Trophoblast cell (in vitro differentiated cells and primary cell): ENCODE measurements at regions not wholly inside any gene's neighbourhood (a gene's known extent, or its start where the extent isn't known, plus 50 kb on each side); places are given as distances from the start of the nearest gene placed in this dataset.

ENCODE experiments used
- DNase-seq, 2 donors: peaks; one replicate each; pipeline ENCODE4 v3.0.0-alpha.2; 2016
- H2AFZ ChIP-seq: 2 replicates; pipeline ENCODE4 v1.6.1; 2013; ENCODE audit warnings: low read length, moderate library complexity, mild to moderate bottlenecking; ENCODE audit not compliant: insufficient read depth, poor library complexity
- H2AK5ac ChIP-seq: 2 replicates; pipeline ENCODE4 v1.6.1; 2013; ENCODE audit warnings: mild to moderate bottlenecking, low read length
- H2BK120ac ChIP-seq: 2 replicates; pipeline ENCODE4 v1.6.1; 2013; ENCODE audit warnings: low read length, mild to moderate bottlenecking, moderate library complexity; ENCODE audit not compliant: insufficient read depth, poor library complexity
- H2BK12ac ChIP-seq: 2 replicates; pipeline ENCODE4 v1.6.1; 2013; ENCODE audit warnings: mild to moderate bottlenecking, low read length, moderate library complexity
- H2BK5ac ChIP-seq: 2 replicates; pipeline ENCODE4 v1.6.1; 2013; ENCODE audit warnings: low read length, low read depth, moderate library complexity, mild to moderate bottlenecking; ENCODE audit not compliant: poor library complexity
- H3K14ac ChIP-seq: 2 replicates; pipeline ENCODE4 v1.6.1; 2013; ENCODE audit warnings: mild to moderate bottlenecking, low read length
- H3K18ac ChIP-seq: 2 replicates; pipeline ENCODE4 v1.6.1; 2013; ENCODE audit warnings: mild to moderate bottlenecking, low read length
- H3K23ac ChIP-seq: 2 replicates; pipeline ENCODE4 v1.6.1; 2013; ENCODE audit warnings: low read length
- H3K27ac ChIP-seq: 2 replicates; pipeline ENCODE4 v1.5.1; 2013; ENCODE audit warnings: low read depth, mild to moderate bottlenecking, inconsistent platforms, low read length, moderate library complexity
- H3K27me3 ChIP-seq: 2 replicates; pipeline ENCODE4 v1.6.1; 2013; ENCODE audit warnings: inconsistent platforms, mild to moderate bottlenecking, low read length, moderate library complexity; ENCODE audit not compliant: insufficient read depth
- H3K36me3 ChIP-seq, 2 experiments: 1 replicate in 1 of 2; 2 replicates in 1 of 2; pipeline ENCODE4 v1.6.1; 2013; ENCODE audit warnings: low read length in 2 of 2, mild to moderate bottlenecking in 2 of 2, moderate library complexity in 1 of 2; ENCODE audit not compliant: insufficient read depth in 2 of 2, control insufficient read depth in 1 of 2
- H3K4ac ChIP-seq: 2 replicates; pipeline ENCODE4 v1.6.1; 2013; ENCODE audit warnings: low read depth, mild to moderate bottlenecking, low read length, moderate library complexity
- H3K4me1 ChIP-seq, 2 experiments: 1 replicate in 1 of 2; 2 replicates in 1 of 2; pipeline ENCODE4 v1.6.1; 2013; ENCODE audit warnings: low read length in 2 of 2, mild to moderate bottlenecking in 2 of 2, moderate library complexity in 1 of 2; ENCODE audit not compliant: insufficient read depth in 2 of 2, control insufficient read depth in 1 of 2
- H3K4me2 ChIP-seq: 2 replicates; pipeline ENCODE4 v1.6.1; 2013; ENCODE audit warnings: inconsistent platforms, mild to moderate bottlenecking, low read length, moderate library complexity
- H3K4me3 ChIP-seq: 2 replicates; pipeline ENCODE4 v1.5.1; 2013; ENCODE audit warnings: mild to moderate bottlenecking, low read depth, low read length, inconsistent platforms
- H3K79me1 ChIP-seq: one replicate; pipeline ENCODE4 v1.6.1; 2013; ENCODE audit warnings: low read length
- H3K79me2 ChIP-seq: 2 replicates; pipeline ENCODE4 v1.6.1; 2013; ENCODE audit warnings: low read length, mild to moderate bottlenecking; ENCODE audit not compliant: control insufficient read depth, insufficient read depth, poor library complexity
- H3K9ac ChIP-seq: 2 replicates; pipeline ENCODE4 v1.6.1; 2013; ENCODE audit warnings: mild to moderate bottlenecking, low read length
- H3K9me3 ChIP-seq: 2 replicates; pipeline ENCODE4 v1.6.1; 2013; ENCODE audit warnings: low read depth, mild to moderate bottlenecking, control low read depth, inconsistent platforms, low read length; ENCODE audit not compliant: insufficient read depth
- H4K12ac ChIP-seq: 2 replicates; pipeline ENCODE4 v1.6.1; 2013; ENCODE audit warnings: low read depth, mild to moderate bottlenecking, low read length, moderate library complexity
- H4K8ac ChIP-seq: 2 replicates; pipeline ENCODE4 v1.6.1; 2013; ENCODE audit warnings: low read depth, mild to moderate bottlenecking, low read length, moderate library complexity
- H4K91ac ChIP-seq: one replicate; pipeline ENCODE4 v1.6.1; 2013; ENCODE audit warnings: low read depth, mild to moderate bottlenecking, low read length, moderate library complexity
- WGBS: extraction: QIAGEN DNeasy Blood & Tissue Kit; methylation state at CpG from one replicate; pipeline ENCODE4 v1.1.7; 2013; ENCODE audit warnings: missing lambda C conversion rate; ENCODE audit not compliant: insufficient read length, insufficient coverage; ENCODE audit errors: extremely low coverage; 5-methylcytosine and 5-hydroxymethylcytosine counted together

- H3K9ac ChIP-seq = no peak overlapping the region
- no peak overlapping the region for H3K4ac ChIP-seq
- no CpG with 5 or more reads among the region's 10 CpGs for WGBS
- H3K79me1 ChIP-seq = no peaks in the 10 kb centered on the region
- H3K27ac ChIP-seq = no peak overlapping the region
- no peak overlapping the region for H2AK5ac ChIP-seq
- no peak overlapping the region for H3K14ac ChIP-seq
- peaks cover 0 to 3% of the 10 kb centered on the region in 2 experiments for H3K4me1 ChIP-seq
- no peaks in the 10 kb centered on the region for H3K79me2 ChIP-seq
- H4K8ac ChIP-seq = no peak overlapping the region
- no peaks in the 10 kb centered on the region for H3K36me3 ChIP-seq
- no peak overlapping the region for H3K4me3 ChIP-seq
- H3K9me3 ChIP-seq = no peaks in the 10 kb centered on the region
- DNase-seq = no peak
- no peaks in the 10 kb centered on the region for H3K27me3 ChIP-seq
- no peak overlapping the region for H4K91ac ChIP-seq
- no peak overlapping the region for H3K4me2 ChIP-seq
- no peak overlapping the region for H2BK12ac ChIP-seq
- H2AFZ ChIP-seq = no peak overlapping the region
- H2BK5ac ChIP-seq = no peak overlapping the region
- no peak overlapping the region for H4K12ac ChIP-seq
- no peak overlapping the region for H3K23ac ChIP-seq
- no peak overlapping the region for H3K18ac ChIP-seq
- H2BK120ac ChIP-seq = no peak overlapping the region
Observed at GRCh38 chr4:189032606-189033338, 893.5 kb downstream of the TRIML1 start.

GRCh38 chr4:189033801-189034347 lies 894.6 kb downstream of the TRIML1 start:
- no peaks in the 10 kb centered on the region for H3K79me2 ChIP-seq
- no peaks in the 10 kb centered on the region for H3K27me3 ChIP-seq
- peaks cover 0 to 3% of the 10 kb centered on the region in 2 experiments for H3K4me1 ChIP-seq
- no peak overlapping the region for H2BK12ac ChIP-seq
- H3K4me2 ChIP-seq = no peak overlapping the region
- no peak overlapping the region for H3K23ac ChIP-seq
- no peak overlapping the region for H3K9ac ChIP-seq
- H2BK5ac ChIP-seq = no peak overlapping the region
- H3K4ac ChIP-seq = no peak overlapping the region
- no peak overlapping the region for H3K14ac ChIP-seq
- no peak overlapping the region for H4K91ac ChIP-seq
- H3K4me3 ChIP-seq = no peak overlapping the region
- no peaks in the 10 kb centered on the region for H3K79me1 ChIP-seq
- H3K27ac ChIP-seq = no peak overlapping the region
- no peak overlapping the region for H2BK120ac ChIP-seq
- WGBS = no CpG with 5 or more reads among the region's 13 CpGs
- no peaks in the 10 kb centered on the region for H3K9me3 ChIP-seq
- no peaks in the 10 kb centered on the region for H3K36me3 ChIP-seq
- H4K12ac ChIP-seq = no peak overlapping the region
- no peak overlapping the region for H2AFZ ChIP-seq
- H2AK5ac ChIP-seq = no peak overlapping the region
- H4K8ac ChIP-seq = no peak overlapping the region
- no peak overlapping the region for H3K18ac ChIP-seq
- no peak for DNase-seq

- Histone ChIP-seq H3K4ac (no peak overlapping the region), H4K12ac (no peak overlapping the region), H3K4me1 (peaks cover 0 to 3% of the 10 kb centered on the region in 2 experiments), H3K14ac (no peak overlapping the region), H3K27me3 (no peaks in the 10 kb centered on the region), H3K27ac (no peak overlapping the region), H2AFZ (no peak overlapping the region), H3K9me3 (no peaks in the 10 kb centered on the region), H2AK5ac (no peak overlapping the region), H3K9ac (no peak overlapping the region), H2BK5ac (no peak overlapping the region), H3K79me2 (no peaks in the 10 kb centered on the region), H4K8ac (no peak overlapping the region), H2BK12ac (no peak overlapping the region), H4K91ac (no peak overlapping the region), H3K4me2 (no peak overlapping the region), H3K4me3 (no peak overlapping the region), H3K23ac (no peak overlapping the region), H2BK120ac (no peak overlapping the region), H3K79me1 (no peaks in the 10 kb centered on the region), H3K36me3 (no peaks in the 10 kb centered on the region), H3K18ac (no peak overlapping the region)
- no peak for DNase-seq
- WGBS = no CpG with 5 or more reads among the region's 14 CpGs
Observed at GRCh38 chr4:189035091-189035490, 895.9 kb downstream of the TRIML1 start.

GRCh38 chr4:189035654-189036053 lies 896.4 kb downstream of the TRIML1 start:
- no peak overlapping the region for H4K12ac ChIP-seq
- peaks cover 0 to 3% of the 10 kb centered on the region in 2 experiments for H3K4me1 ChIP-seq
- no peak overlapping the region for H2BK12ac ChIP-seq
- no peaks in the 10 kb centered on the region for H3K79me2 ChIP-seq
- no peak overlapping the region for H3K27ac ChIP-seq
- H2AFZ ChIP-seq = no peak overlapping the region
- H2BK5ac ChIP-seq = no peak overlapping the region
- no peak overlapping the region for H2AK5ac ChIP-seq
- H3K23ac ChIP-seq = no peak overlapping the region
- DNase-seq = peak in 1 of 2 donors; percentile 36
- H3K9me3 ChIP-seq = no peaks in the 10 kb centered on the region
- no CpG with 5 or more reads among the region's 19 CpGs for WGBS
- H3K18ac ChIP-seq = no peak overlapping the region
- no peak overlapping the region for H3K14ac ChIP-seq
- H3K9ac ChIP-seq = no peak overlapping the region
- no peak overlapping the region for H4K91ac ChIP-seq
- H3K4me3 ChIP-seq = no peak overlapping the region
- H2BK120ac ChIP-seq = no peak overlapping the region
- no peaks in the 10 kb centered on the region for H3K36me3 ChIP-seq
- no peak overlapping the region for H4K8ac ChIP-seq
- no peaks in the 10 kb centered on the region for H3K27me3 ChIP-seq
- H3K4ac ChIP-seq = no peak overlapping the region
- H3K4me2 ChIP-seq = no peak overlapping the region
- no peaks in the 10 kb centered on the region for H3K79me1 ChIP-seq
